GM18868 (cell line): ENCODE measurements at regions not wholly inside any gene's neighbourhood (a gene's known extent, or its start where the extent isn't known, plus 50 kb on each side); places are given as distances from the start of the nearest gene placed in this dataset.
"Not testable (repeated sequence)": the region's sequence is repeated elsewhere in the genome, so short reads cannot be mapped to it uniquely, and the experiment has no call there.

Experiments used
- ATAC-seq: cut with Tn5 transposase; IDR thresholded peaks from one replicate; pipeline ENCODE4 v1.9.1; 2021; ENCODE audit warnings: mild to moderate bottlenecking, moderate library complexity; ENCODE audit not compliant: unreplicated experiment

- no peak for ATAC-seq
Observed at GRCh38 chr3:86794361-86795065, 196.4 kb downstream of the VGLL3 start.

GRCh38 chr3:86793786-86794185 lies 197.2 kb downstream of the VGLL3 start:
- ATAC-seq = no peak

GRCh38 chr3:86792316-86792715 lies 198.6 kb downstream of the VGLL3 start:
- ATAC-seq = no peak

GRCh38 chr3:86790884-86791549 lies 199.9 kb downstream of the VGLL3 start:
- ATAC-seq = no peak

- no peak for ATAC-seq
Observed at GRCh38 chr3:86788371-86788770, 202.6 kb downstream of the VGLL3 start.

GRCh38 chr3:86787091-86787490 lies 203.9 kb downstream of the VGLL3 start:
- ATAC-seq = no peak

- no peak for ATAC-seq
Observed at GRCh38 chr3:86785386-86785785, 205.6 kb downstream of the VGLL3 start.

- no peak for ATAC-seq
Observed at GRCh38 chr3:86782866-86783265, 208.1 kb downstream of the VGLL3 start.

- ATAC-seq = no peak
Observed at GRCh38 chr3:86782286-86782685, 208.7 kb downstream of the VGLL3 start.

- peak; percentile 57 for ATAC-seq
Observed at GRCh38 chr3:86774082-86774691, 216.8 kb downstream of the VGLL3 start.

- no peak for ATAC-seq
Observed at GRCh38 chr3:86772699-86773098, 218.2 kb downstream of the VGLL3 start.

GRCh38 chr3:86771741-86772512 lies 219.0 kb downstream of the VGLL3 start:
- ATAC-seq = no peak

- no peak for ATAC-seq
Observed at GRCh38 chr3:86766331-86766730, 224.6 kb downstream of the VGLL3 start.

GRCh38 chr3:86757322-86758179 lies 233.4 kb downstream of the VGLL3 start:
- ATAC-seq = not testable (repeated sequence)

GRCh38 chr3:86748015-86748414 lies 242.9 kb downstream of the VGLL3 start:
- ATAC-seq = no peak

GRCh38 chr3:86744051-86744450 lies 246.9 kb downstream of the VGLL3 start:
- no peak for ATAC-seq

- ATAC-seq = no peak
Observed at GRCh38 chr3:86743233-86743632, 247.7 kb downstream of the VGLL3 start.

GRCh38 chr3:86740751-86741150 lies 250.2 kb downstream of the VGLL3 start:
- ATAC-seq = no peak

GRCh38 chr3:86739244-86739643 lies 251.7 kb downstream of the VGLL3 start:
- ATAC-seq = no peak

GRCh38 chr3:86738684-86739083 lies 252.3 kb downstream of the VGLL3 start:
- ATAC-seq = no peak
